NCI-H524 (cell line): ENCODE measurements at regions not wholly inside any gene's neighbourhood (a gene's known extent, or its start where the extent isn't known, plus 50 kb on each side); places are given as distances from the start of the nearest gene placed in this dataset.

Experiments
- DNase-seq, 2 experiments: peaks; one replicate each; lab custom pipeline; 2025; lab: John Stamatoyannopoulos, UW

DNA sequence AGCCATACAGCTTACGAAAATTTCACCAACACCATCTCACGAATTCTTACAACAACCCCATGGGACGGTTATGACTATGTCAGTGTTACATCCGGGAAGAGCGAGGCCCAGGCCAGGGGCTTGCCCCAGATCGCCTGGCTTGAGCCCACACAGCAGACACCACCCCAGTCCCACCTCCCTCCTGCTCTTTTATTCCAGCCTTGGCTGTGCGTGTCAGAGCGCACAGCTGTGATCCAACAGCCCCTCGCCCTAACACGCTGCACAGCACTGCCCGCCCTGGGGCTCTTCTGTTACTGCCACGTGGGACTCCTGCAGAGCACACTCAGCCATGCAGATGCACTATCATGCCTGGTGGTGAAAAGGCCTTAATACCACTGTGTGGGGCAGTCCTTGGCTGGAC lies 127.9 kb downstream of the ENGASE start:
- peak in 1 of 2 experiments; percentile 87 for DNase-seq

DNA sequence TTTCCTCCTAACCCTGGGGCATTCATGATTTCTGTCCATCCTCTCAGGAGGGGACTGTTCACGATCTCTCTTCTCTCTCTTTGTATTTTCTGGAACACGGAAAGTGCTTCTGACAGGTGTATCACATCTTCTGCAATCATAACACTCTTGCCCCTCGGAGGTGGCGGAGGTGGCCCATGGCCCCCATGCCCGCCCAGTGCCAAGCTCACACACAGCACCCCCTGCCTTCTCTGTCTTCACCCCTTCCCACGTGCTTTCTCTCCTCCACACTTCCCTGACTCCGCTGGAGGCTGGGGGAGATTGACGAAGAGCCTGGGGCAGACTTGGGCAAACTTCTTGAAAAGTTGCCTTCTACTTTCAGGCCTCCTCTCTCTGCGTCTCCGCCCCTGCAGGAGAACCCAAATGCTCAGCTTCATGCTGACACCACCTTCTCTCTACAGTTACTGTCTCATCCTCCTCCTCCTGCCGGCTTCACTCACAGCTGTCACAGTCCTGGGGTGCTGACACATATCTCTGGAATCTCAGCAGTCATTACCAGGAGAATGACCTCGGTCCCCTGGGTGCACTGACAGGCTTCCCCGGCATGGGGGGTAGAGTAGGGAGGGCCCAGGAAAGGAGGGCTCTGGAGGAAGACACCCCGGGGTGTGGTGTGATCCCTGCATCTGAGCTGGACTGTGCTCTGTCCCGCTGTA lies 127.1 kb downstream of the ENGASE start:
- DNase-seq, result peak; percentile 64 to 70

DNA sequence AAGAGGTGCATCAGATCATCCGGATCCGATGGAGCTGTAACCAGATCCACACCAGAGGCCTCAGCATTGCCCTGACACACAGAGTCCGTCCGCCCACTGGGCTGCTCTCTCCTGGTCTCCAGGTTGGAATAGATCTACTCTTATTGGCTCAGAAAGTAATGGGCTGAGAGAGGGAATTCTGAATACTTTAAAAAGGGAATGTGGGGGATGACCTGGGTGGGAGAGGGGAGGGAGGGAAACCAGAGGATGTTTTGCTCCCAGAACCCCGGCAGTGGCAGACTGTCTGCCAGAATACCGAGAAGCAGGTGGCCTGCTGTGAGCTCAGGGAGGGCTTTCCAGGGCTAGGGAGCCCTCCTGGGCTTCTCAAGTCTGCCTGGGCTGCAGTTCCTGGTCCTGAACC lies 126.5 kb downstream of the ENGASE start:
- DNase-seq, result peak; percentile 46 to 81

DNA sequence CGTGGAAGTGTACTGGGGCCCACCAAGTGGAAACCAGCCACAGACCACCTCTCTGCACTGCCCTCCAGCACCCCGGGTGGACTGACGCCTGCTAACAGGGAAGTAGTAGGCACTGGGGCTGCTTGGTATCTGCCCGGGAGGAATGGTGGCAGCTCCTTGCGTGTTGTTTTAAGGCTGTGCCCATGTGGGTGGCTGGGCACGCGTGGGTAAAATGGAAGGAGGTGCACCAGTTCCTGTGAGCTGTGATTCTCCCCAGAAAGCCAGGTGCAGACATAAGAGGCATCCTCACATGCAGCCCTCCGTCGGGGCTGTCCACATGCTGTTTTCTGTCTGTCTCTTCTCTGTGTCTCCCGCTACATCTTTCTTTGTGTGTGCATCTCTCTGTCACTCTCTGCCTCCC lies 122.3 kb downstream of the ENGASE start:
- DNase-seq, result no peak

DNA sequence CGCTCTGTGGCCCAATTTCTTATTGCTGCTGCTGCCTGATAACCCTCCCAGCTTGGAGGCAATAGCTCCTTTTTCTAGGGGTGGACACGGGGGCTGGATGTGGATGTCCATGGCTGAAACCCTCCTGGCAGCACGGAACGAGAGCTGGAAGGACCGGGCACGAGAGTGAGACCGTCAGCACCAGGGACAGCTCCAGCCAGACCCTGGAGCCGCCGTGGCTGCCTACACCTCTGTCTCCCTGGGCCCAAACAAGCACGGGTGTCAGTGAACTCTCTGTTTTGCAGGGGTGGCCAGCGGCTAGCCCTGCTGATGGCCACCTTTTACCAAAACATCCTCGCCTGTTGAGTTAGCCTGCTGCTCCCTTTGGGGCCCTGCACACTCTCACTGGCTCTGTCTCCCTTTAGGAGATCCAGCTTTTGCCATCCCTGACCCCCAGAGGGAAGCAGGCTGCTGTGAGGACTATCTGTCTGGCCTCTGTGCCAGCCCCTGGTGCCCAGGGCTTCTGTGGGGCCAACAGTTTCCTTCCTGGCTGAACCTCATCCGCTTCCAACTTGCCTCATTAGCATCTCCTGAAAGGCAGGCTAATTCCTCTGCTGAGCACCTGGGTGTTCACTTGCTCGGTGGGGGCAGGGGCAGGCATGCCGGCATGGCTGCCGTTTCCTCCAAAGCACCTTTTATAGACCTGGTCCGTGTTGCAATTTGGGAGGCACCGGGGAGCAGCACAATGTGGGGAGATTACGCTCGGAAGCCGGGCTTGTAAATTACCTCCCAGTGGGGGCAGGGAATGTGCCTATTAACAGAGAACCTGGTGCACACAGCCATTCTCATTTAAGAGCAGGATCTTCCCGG lies 118.1 kb downstream of the ENGASE start:
- peak in 1 of 2 experiments; percentile 40 for DNase-seq

DNA sequence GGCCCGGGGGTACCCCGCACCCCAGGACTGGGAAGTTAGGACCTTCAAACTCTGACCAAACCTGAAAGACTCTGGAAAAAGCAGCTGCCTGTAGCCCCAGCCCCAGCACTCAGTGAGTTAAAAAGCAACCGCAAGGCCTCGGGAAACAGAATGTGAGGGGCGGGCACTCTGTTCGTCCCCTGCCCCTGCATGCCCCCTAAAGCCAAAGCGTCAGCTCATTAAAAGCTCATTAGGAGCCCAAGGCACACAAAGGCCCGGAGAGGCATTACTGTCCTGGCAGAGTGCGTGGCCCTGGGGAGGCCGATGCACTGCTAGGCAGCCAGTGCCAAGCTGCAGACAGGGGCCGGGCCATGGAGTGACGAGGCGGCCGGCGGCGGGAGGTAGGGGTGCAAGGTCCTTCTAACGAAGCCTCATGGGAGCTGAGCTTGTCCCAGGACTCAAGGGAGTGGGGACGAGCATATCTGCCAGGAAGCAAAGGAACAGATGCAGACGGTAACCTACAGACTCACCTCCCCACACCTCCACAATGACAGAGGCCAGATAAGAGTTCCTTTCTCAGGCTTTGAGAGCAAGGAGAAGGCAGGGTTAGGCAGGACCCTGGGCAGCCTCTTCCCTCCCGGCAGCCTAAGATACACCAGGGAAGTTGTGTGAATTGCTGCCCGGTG lies 116.8 kb downstream of the ENGASE start:
- no peak for DNase-seq

DNA sequence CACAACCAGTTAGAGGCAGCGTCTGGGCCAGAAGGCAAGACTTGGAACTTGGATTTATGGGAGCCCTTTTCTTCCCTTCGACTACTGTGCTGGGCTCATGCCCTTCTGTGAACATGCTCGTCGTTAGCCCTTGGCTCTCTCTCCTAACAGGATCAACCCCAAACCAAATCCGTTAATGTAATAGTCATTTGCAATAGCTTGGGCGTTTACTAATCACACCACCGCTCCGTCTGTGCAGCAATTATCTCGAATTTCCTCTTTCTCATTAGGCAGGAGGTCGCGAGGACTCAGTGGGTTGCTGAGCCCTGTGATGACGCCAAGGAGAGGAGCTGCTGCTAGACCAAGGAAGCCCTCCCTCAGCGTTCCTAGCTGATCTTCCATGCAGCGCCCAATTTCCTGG lies 114.7 kb downstream of the ENGASE start:
- peak; percentile 89 to 94 for DNase-seq

DNA sequence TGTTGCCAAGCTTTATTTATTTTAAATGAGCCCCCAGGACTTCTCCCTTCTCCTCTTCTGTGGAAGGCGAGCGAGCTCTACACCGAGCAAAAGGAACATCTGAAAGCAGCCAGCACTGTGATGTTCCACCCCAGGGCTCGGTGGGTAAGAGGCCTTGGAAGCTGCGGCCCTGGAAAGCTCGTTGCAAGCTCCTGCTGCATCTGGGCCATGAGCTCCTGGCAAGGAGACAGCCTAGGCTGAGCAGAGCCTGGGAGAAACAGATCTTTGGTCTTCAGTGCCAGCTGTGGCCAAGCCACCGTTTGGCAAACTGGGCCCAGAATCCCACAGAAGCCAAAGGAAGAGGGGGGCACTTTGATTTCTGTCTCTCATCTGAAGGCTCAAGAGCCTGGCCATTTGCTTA lies 114.1 kb downstream of the ENGASE start:
- peak in 1 of 2 experiments; percentile 56 for DNase-seq

DNA sequence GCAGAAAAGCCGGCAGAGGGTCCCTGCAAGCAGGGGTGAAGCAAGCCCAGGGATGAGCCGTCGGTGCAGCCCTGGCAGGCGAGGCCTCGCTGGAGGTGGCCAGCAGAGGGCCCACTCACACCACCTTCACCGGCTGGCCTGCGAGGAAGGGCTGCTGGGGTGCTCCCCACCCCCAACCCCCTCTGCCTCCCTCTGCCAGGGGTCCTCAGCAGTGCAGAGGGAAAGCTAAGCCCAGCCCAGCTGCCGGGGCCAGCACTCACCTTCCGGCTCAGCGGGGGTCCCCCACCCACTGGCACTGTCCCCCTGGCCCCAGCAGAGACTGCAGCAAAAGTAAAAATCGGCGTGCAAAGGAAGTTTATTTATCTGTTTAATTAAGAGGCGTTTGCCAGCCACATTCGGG lies 113.4 kb downstream of the ENGASE start:
- peak; percentile 58 to 82 for DNase-seq

DNA sequence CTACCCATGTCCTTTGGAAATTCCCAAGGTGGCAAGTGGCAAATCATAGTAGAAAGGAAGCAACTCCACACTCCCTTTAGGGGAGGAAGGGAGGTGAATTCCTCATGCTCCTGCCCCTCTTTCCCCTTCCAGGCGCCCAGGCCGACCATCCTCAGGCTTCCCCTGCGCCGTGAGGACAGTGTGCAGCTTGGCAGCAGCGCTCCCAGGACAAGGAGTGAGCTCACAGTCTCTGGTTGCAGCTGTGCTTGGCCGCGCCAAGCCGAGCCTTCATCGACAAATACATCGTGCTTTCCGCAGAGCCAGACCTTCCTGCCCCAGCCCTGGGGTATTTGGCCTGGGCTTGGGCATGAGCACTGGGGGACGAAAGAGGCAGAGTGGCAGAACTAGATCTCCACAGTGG lies 112.6 kb downstream of the ENGASE start:
- DNase-seq, result no peak

DNA sequence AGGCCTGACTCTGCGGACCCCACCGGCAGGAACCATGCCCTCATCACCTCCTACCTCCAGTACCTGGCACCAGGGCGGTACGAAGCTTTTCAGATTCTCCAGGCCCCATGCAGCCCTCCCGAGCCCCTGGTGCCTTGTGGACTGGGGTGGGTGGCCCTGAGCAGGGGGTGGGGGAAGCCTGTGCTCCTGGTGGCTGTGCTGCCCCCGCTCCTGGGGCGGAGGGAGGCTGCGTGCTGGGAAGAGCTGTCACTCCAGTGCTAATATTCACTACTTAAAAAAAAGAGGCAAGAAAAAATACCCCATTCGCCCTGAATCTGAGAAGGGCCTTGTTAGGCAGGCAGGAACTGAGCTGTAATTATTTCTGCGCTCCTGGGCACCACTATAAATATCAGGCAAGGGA lies 111.8 kb downstream of the ENGASE start:
- no peak for DNase-seq

DNA sequence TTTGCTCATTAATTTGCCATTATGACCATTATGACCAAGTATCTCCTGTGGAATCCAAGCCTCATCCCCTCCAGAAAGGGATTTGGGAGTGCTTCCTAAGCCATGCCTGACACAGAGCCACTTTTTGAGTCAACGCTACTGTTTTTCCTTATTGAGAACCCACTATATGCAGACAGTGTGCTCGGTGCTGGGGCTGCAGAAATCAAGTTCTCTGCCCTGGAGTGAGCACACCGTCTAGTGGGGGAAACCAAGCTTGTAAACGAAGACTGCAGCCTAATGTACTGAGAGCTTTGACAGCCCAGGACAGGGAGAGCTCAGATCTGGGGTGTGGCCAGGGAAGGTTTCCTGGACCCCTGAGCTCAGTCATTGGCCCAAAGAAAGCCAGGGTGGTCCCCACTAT lies 111.0 kb downstream of the ENGASE start:
- no peak for DNase-seq

DNA sequence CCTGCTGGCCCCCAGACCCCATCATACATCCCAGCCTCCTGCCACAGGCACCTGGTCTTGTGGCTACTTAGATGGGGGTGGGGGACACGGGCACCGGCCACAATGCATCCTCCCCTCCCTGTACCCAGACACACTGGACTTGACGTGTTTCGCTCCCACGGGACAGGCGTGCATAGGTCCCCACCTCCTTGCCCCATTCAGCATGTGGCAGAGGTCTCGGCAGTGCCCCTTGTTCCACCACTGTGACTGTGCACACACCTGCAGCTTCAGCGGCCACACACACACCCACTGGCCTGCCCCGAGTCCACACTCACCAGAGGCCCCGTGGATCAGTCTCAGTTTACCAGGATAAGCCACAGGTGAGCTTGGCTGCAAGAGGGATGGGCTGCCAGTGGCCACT lies 109.6 kb downstream of the ENGASE start:
- DNase-seq, result no peak

DNA sequence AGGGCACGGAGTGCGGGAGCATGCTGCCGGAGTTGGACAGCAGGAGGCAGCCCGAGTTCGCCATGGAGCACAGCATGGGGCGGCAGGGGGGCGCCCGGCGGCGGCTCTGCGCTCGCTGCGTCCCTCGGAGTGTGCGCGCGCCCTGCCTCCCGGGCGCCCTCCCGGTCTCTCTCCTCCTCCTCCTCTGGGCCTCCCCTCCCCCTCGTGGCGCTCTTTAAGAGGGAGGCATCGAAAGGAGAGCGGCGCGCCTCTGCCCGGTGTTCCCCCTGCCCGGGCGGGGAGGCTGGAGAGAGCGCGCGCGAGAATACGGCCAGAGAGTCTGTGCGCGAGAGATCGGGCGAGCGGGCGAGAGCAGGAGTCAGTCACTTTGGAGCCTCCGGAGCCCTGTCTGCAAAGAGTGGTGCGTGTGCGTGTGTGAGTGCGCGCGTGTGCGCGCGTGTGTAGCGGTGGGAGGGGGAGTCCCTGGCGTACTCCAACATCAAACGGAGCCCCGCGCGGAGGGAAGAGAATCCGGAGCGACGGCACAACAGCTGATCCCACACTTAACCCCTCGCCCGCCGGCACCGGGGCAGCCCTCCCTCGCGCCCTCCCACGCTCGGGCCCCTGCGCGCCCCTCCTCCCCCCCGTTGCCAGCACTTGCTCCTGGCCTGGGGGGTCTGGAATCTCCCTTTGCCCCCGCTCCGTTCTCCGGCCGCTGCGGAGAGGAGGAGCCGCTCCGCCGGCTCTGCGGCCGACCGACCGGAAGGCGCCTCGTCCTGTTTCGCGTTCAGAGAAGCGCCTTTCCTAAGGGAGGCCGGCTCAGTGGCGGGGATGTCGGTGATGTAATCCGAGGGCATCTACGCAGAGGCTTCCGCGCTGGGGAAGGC lies 108.9 kb downstream of the ENGASE start:
- peak; percentile 87 to 94 for DNase-seq

DNA sequence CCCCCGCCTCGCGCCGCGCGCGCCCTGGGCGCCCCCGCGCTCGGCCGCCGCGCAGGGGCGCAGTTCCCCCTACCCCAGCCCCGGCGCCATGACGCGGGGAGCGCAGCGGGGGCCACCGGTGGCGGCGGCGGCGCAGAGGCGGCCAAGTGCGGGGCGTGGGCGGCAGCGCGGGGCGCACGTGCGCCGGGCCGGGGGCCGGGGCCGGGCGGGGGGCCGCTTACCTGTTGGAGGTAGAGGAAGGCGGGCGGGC lies 108.3 kb downstream of the ENGASE start:
- no peak for DNase-seq

DNA sequence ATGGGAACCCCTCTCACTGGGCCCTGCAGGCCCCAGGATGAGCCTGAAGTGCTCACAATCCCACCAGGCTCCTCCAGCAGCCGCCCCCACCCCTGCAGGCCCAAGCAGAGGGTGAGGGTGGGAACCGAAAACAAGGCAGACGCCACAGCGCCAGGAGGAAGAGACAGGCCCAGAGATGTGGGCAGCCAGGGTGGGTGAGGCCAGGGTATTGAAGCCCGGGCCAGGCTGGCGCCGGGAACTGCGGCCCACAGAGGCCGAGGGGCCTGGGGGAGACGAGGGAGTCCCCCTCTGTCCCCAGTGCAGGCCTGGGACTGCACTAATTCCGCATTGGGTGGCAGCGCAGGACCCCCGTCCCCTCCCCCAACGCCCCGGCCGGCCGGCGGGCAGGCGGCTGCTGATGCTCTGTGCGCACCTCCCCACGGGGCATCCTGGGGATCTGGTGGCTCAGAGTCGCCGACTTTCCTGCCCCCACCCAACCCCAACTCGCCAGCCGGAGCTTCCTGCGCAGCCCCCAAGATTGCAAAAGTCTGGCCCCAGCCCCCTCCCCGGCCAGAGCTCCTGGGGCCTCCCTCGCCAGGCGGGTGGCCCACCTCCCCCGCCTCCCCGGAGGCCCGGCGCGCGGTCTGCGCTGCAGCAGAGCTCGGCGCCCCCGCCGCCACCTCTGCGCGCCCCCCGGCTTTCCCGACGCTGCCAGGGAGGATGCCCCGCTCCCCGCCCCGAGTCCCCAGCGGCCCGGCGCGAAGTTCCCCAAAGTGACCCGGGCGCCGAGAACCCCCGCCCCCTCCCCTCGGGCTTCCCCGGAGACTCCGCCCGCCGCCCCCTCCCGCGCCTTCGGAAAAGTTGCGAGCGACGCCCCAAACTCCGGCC lies 107.8 kb downstream of the ENGASE start:
- no peak for DNase-seq

DNA sequence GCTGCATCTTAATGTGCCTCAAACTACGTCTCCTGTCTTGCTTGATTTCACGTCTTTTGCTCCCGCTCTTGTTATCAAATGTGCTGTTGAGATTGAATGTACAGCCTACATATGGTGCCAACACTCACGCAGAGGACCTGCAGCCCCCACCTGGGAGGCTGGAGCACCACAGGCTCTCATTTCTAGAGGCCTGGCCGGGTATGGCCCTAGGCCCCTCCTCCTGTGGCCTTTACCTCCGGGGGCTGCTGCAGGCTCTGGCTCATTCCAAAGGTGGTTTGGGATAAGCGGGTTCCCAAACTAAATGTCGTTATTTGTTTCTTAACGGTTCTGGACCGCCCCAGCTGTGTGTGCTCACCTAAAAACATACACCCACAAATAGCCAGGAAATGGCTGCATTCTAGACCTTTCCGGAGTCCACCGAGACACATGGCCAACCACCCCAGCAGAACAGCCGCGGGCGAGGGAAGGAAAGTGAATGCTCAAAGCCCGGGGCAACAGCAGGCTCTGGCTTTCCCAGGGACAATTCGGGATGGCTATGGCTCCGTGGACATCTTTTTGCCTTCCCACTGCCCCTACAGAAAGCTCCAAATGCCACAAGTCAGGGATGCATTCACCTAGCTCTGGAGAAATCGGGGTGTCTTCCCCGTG lies 105.9 kb downstream of the ENGASE start:
- no peak for DNase-seq

DNA sequence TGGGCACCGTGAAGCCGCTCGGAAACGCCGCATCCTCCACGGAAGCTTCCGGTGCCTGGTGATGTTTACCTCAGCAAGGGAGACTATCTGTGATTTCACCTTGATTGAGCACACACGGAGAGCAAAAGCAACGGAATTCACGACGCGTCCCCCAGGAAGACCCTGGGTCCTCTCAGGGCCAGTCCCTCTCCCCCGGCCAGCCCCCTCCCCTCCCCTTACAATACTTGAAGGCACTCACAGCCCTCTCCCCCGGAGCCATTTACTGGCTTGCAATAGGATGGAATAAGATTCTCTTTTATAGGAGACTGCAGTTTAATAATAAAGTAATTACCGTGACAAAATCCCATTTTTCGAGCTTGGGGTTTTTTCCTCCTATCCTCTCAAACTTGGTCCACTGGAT lies 104.7 kb downstream of the ENGASE start:
- DNase-seq, result no peak

DNA sequence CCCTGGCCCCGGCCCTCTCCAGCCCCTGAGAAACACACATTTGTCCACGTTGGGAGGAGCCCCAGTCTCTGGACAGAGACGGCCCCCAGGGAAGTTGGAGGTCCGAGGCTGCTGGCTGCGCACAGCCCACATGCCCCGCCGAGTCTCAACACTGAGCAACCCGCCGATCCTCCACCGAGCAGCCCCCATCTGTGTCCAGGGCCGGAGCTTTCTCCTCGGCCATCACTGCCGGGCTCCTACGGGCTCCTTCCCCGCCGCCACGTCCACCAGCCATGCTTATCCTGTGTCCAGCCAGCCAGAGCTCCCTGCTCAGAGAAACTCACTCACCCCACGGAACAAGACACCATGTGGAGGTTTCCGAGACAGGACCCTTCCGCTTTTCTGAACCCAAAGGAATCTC lies 103.3 kb downstream of the ENGASE start:
- no peak for DNase-seq

DNA sequence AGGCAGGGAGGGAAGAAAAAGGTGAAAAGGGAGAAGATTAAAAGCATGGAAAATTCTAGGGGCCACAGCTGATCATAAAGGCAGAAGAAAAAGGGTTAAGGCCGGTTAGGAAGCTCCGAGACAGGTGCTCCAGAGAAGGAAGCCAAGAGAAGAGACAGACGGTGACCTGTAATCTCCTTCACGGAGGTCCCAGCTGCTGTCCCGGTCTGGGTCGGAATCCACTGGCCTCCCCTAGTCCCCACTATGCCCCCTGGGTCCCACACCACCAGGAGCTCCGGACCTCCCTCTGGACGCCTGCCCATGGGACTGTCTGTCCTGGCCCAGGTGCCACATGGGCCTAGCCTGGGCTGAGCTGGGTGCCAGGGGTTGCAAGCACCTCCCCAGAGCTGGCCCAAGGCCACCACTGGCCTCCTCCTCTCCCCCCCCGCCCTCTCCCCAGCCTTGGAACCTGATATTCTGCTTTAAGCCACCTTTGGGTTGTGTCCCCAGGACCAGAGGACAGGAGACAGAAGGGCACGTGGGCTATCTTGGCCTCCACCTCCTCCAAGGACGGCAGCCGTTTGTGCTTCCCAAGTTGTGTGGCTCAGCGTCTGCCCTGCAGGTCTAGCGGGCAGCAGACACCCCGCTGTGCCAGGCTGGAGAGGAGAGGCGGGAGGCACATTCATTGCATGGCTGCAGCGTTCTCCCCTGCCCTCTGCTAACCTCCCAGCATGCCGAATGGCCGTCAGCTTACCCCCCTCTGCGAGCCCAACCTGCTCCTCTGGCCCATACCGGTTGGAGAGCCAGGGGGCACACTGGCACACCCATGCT lies 102.4 kb downstream of the ENGASE start:
- peak; percentile 58 to 72 for DNase-seq
